PC-9 (cell line): ENCODE measurements at regions not wholly inside any gene's neighbourhood (a gene's known extent, or its start where the extent isn't known, plus 50 kb on each side); places are given as distances from the start of the nearest gene placed in this dataset.
"Not testable (repeated sequence)": the region's sequence is repeated elsewhere in the genome, so short reads cannot be mapped to it uniquely, and the experiment has no call there.

ENCODE experiments used
- BruUV-seq: library from RNA; stranded (reverse); fragments of 400-500 nt; replicated peaks from 2 replicates; lab custom pipeline; 2021; lab: Mats Ljungman, UMichigan
- CTCF ChIA-PET: fragments of 300-600 bp; sonication (Branson Sonifier 250); formaldehyde crosslinking; loops from one replicate; lab custom pipeline; 2022; ENCODE audit warnings: antibody characterized with exemption; lab: Charles Lee
- POLR2A ChIA-PET: fragments of 300-600 bp; sonication (Branson Sonifier 250); formaldehyde crosslinking; loops from one replicate; lab custom pipeline; 2022; ENCODE audit warnings: antibody characterized with exemption; ENCODE audit not compliant: unreplicated experiment; lab: Charles Lee
- DNase-seq, 2 experiments: peaks; one replicate each; pipeline versions ENCODE4 v3.0.0 to v3.0.0-alpha.2; 2015 to 2022; ENCODE audit warnings: mixed read lengths in 1 of 2
- H2AFZ ChIP-seq: fragments of 200-600 bp; sonication (generic); 2 replicates; pipeline ENCODE4 v1.8.1; 2017; ENCODE audit warnings: antibody characterized with exemption
- H3F3A ChIP-seq: fragments of 200-600 bp; sonication (generic); 2 replicates; pipeline ENCODE4 v1.8.1; 2017; ENCODE audit warnings: antibody characterized with exemption, mild to moderate bottlenecking, low read depth; ENCODE audit not compliant: insufficient read depth
- H3K27ac ChIP-seq: fragments of 200-600 bp; sonication (generic); 2 replicates; pipeline ENCODE4 v1.6.1; 2016; ENCODE audit warnings: mixed run types
- H3K27me3 ChIP-seq: fragments of 200-600 bp; sonication (generic); 2 replicates; pipeline ENCODE4 v1.6.1; 2016; ENCODE audit warnings: low read depth, mixed run types; ENCODE audit not compliant: insufficient read depth
- H3K36me3 ChIP-seq: fragments of 200-600 bp; sonication (generic); 2 replicates; pipeline ENCODE4 v1.6.1; 2016; ENCODE audit warnings: low read depth, mixed run types
- H3K4me1 ChIP-seq: fragments of 200-600 bp; sonication (generic); replicated peaks from 2 replicates; pipeline ENCODE4 v1.6.1; 2016; ENCODE audit warnings: mixed run types; ENCODE audit not compliant: insufficient read depth
- H3K4me2 ChIP-seq: fragments of 200-600 bp; sonication (generic); 2 replicates; pipeline ENCODE4 v1.6.1; 2017; ENCODE audit warnings: mixed run types
- H3K4me3 ChIP-seq: fragments of 200-600 bp; sonication (generic); 2 replicates; pipeline ENCODE4 v1.6.1; 2016; ENCODE audit warnings: mixed run types
- H3K79me2 ChIP-seq: fragments of 200-600 bp; sonication (generic); 2 replicates; pipeline ENCODE4 v1.6.1; 2017; ENCODE audit warnings: low read depth, mixed run types
- H3K9me2 ChIP-seq: fragments of 200-600 bp; sonication (generic); 2 replicates; pipeline ENCODE4 v1.8.1; 2017; ENCODE audit warnings: mild to moderate bottlenecking; ENCODE audit not compliant: insufficient read depth
- H3K9me3 ChIP-seq: fragments of 200-600 bp; sonication (generic); 2 replicates; pipeline ENCODE4 v1.8.1; 2016; ENCODE audit warnings: low read depth; ENCODE audit not compliant: insufficient read depth
- H4K20me1 ChIP-seq: fragments of 200-600 bp; sonication (generic); 2 replicates; pipeline ENCODE4 v1.8.1; 2017; ENCODE audit not compliant: insufficient read depth
- EZH2 ChIP-seq: fragments of 200-600 bp; sonication (generic); IDR thresholded peaks from 2 replicates; pipeline ENCODE4 v1.8.0; 2017; ENCODE audit warnings: antibody characterized with exemption, low read depth
- intact Hi-C: fragments of 100-400 bp; cut with micrococcal nuclease; formaldehyde crosslinking; loops from one replicate; pipeline ENCODE4 v1.10.0; 2022; ENCODE audit not compliant: unreplicated experiment
- TF ChIP-seq, protein P1 (sequence below): fragments of 200-600 bp; sonication (generic); conservative IDR thresholded peaks from 2 replicates; pipeline ENCODE4 v1.6.1; 2017; ENCODE audit warnings: mixed run types, antibody characterized with exemption, mild to moderate bottlenecking, moderate library complexity

- no peak overlapping the region for H2AFZ ChIP-seq
- intact Hi-C loops, result no loop called here
- no peak overlapping the region for H3K27ac ChIP-seq
- no peaks in the 10 kb centered on the region for H3K79me2 ChIP-seq
- H3K27me3 ChIP-seq, result no peaks in the 10 kb centered on the region
- no peak for DNase-seq
- no peak overlapping the region for H3K4me2 ChIP-seq
- H3K9me3 ChIP-seq, result no peaks in the 10 kb centered on the region
- no peaks in the 10 kb centered on the region for H3K4me1 ChIP-seq
- TF ChIP-seq, protein P1, sequence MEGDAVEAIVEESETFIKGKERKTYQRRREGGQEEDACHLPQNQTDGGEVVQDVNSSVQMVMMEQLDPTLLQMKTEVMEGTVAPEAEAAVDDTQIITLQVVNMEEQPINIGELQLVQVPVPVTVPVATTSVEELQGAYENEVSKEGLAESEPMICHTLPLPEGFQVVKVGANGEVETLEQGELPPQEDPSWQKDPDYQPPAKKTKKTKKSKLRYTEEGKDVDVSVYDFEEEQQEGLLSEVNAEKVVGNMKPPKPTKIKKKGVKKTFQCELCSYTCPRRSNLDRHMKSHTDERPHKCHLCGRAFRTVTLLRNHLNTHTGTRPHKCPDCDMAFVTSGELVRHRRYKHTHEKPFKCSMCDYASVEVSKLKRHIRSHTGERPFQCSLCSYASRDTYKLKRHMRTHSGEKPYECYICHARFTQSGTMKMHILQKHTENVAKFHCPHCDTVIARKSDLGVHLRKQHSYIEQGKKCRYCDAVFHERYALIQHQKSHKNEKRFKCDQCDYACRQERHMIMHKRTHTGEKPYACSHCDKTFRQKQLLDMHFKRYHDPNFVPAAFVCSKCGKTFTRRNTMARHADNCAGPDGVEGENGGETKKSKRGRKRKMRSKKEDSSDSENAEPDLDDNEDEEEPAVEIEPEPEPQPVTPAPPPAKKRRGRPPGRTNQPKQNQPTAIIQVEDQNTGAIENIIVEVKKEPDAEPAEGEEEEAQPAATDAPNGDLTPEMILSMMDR, result no peak
- TF ChIP-seq EZH2, result no peak
- no peaks in the 10 kb centered on the region for H3K36me3 ChIP-seq
- ChIA-PET CTCF (no interaction called here), POLR2A (no interaction called here)
- H3K4me3 ChIP-seq, result no peak overlapping the region
- no peaks in the 10 kb centered on the region for H3K9me2 ChIP-seq
- no peaks in the 10 kb centered on the region for H3F3A ChIP-seq
- no TSS peak for BruUV-seq
- H4K20me1 ChIP-seq, result no peaks in the 10 kb centered on the region
Observed at GRCh38 chr5:101643794-101644193, 652.3 kb downstream of the SLCO4C1 start.

DNA sequence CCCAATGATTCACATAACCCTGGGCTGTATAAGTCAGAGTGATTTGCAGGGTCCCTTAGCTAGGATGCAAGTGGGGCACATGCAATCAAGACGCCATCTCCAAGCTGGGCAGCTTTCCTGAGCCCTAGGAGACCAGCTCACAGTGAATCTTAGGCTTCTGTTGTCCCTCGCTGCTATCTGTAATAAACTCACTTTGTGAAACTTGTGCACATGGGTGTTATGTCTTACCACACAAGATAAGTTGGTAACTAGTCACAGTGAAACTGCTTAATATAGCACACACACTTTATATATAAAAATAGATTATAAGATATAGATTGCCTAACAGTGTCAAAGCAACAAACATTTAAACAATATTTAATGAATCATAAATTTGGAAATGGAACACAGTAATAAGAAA, 658.5 kb downstream of the SLCO4C1 start:
- POLR2A ChIA-PET, result no interaction called here
- Histone ChIP-seq H3K27me3 (no peaks in the 10 kb centered on the region), H3K79me2 (no peaks in the 10 kb centered on the region), H3F3A (no peaks in the 10 kb centered on the region), H3K36me3 (no peaks in the 10 kb centered on the region), H3K9me2 (no peaks in the 10 kb centered on the region), H3K4me1 (no peaks in the 10 kb centered on the region), H4K20me1 (no peaks in the 10 kb centered on the region), H3K4me2 (no peak overlapping the region), H3K4me3 (no peak overlapping the region), H3K9me3 (no peaks in the 10 kb centered on the region), H2AFZ (no peak overlapping the region), H3K27ac (no peak overlapping the region)
- BruUV-seq, result no TSS peak
- intact Hi-C loops, result no loop called here
- TF ChIP-seq EZH2, result no peak
- TF ChIP-seq, protein P1, result no peak
- CTCF ChIA-PET, result no interaction called here
- no peak for DNase-seq

- H3K4me3 ChIP-seq, H3K36me3 ChIP-seq, H3K4me2 ChIP-seq, BruUV-seq, H3K79me2 ChIP-seq, H2AFZ ChIP-seq, H3K9me3 ChIP-seq, H3K27ac ChIP-seq, POLR2A ChIA-PET, H4K20me1 ChIP-seq, H3K9me2 ChIP-seq, H3K4me1 ChIP-seq, intact Hi-C loops, H3F3A ChIP-seq, H3K27me3 ChIP-seq, CTCF ChIA-PET, DNase-seq: not testable (repeated sequence)
Observed at GRCh38 chr5:101627770-101628169, 668.3 kb downstream of the SLCO4C1 start.

- ChIA-PET POLR2A (no interaction called here), CTCF (no interaction called here)
- Histone ChIP-seq H4K20me1 (no peaks in the 10 kb centered on the region), H3K4me1 (no peaks in the 10 kb centered on the region), H3K4me2 (no peak overlapping the region), H2AFZ (no peak overlapping the region), H3K9me2 (no peaks in the 10 kb centered on the region), H3K27ac (no peak overlapping the region), H3K36me3 (no peaks in the 10 kb centered on the region), H3K27me3 (no peaks in the 10 kb centered on the region), H3F3A (no peaks in the 10 kb centered on the region), H3K4me3 (no peak overlapping the region), H3K79me2 (no peaks in the 10 kb centered on the region), H3K9me3 (no peaks in the 10 kb centered on the region)
- TF ChIP-seq EZH2, result no peak
- TF ChIP-seq, protein P1, result no peak
- no TSS peak for BruUV-seq
- intact Hi-C loops, result no loop called here
- DNase-seq, result no peak
Observed at GRCh38 chr5:101626572-101626971, 669.5 kb downstream of the SLCO4C1 start.
